ENCODE measurements at regions not wholly inside any gene's neighbourhood (a gene's known extent, or its start where the extent isn't known, plus 50 kb on each side); places are given as distances from the start of the nearest gene placed in this dataset.

GRCh38 chr19:31171936-31172335 is 177.3 kb downstream of the TSHZ3 start:
- Histone ChIP-seq H3K4me3 (no peak overlapping the region), H3K36me3 (ENCODE audit: low read depth) (no peaks in the 10 kb centered on the region), H3K9me3 (no peaks in the 10 kb centered on the region), H3K4me1 (ENCODE audit: low read depth) (no peaks in the 10 kb centered on the region)
- no peak for TF ChIP-seq CTCF (IDR thresholded peaks at IDR 0.05)
- ATAC-seq, result no peak
- no peak for DNase-seq
- intact Hi-C loops (cut with DNase I, micrococcal nuclease), result no loop called here

GRCh38 chr19:31170046-31170445 is 179.2 kb downstream of the TSHZ3 start:
- H3K4me3 ChIP-seq, result no peak overlapping the region
- H3K9me3 ChIP-seq, result no peaks in the 10 kb centered on the region
- no peak for DNase-seq
- no peak for TF ChIP-seq CTCF (IDR thresholded peaks at IDR 0.05)
- no peaks in the 10 kb centered on the region for H3K36me3 ChIP-seq (ENCODE audit: low read depth)
- ATAC-seq, result no peak
- no peaks in the 10 kb centered on the region for H3K4me1 ChIP-seq (ENCODE audit: low read depth)
- intact Hi-C loops (cut with DNase I, micrococcal nuclease), result no loop called here

- Histone ChIP-seq H3K4me1 (ENCODE audit: low read depth) (no peaks in the 10 kb centered on the region), H3K9me3 (no peaks in the 10 kb centered on the region), H3K4me3 (no peak overlapping the region), H3K36me3 (ENCODE audit: low read depth) (no peaks in the 10 kb centered on the region)
- DNase-seq (no peak), ATAC-seq (no peak)
- intact Hi-C loops (cut with DNase I, micrococcal nuclease), result no loop called here
- TF ChIP-seq CTCF (IDR thresholded peaks at IDR 0.05), result no peak
Measured at GRCh38 chr19:31168106-31168625, 181.1 kb downstream of the TSHZ3 start.

GRCh38 chr19:31167690-31168089 is 181.5 kb downstream of the TSHZ3 start:
- Histone ChIP-seq H3K36me3 (ENCODE audit: low read depth) (no peaks in the 10 kb centered on the region), H3K4me3 (no peak overlapping the region), H3K9me3 (no peaks in the 10 kb centered on the region), H3K4me1 (ENCODE audit: low read depth) (no peaks in the 10 kb centered on the region)
- intact Hi-C loops (cut with DNase I, micrococcal nuclease), result no loop called here
- DNase-seq, result peak in 1 of 3 donors; percentile 34
- no peak for TF ChIP-seq CTCF (IDR thresholded peaks at IDR 0.05)
- ATAC-seq, result peak; percentile 56

- no peak for TF ChIP-seq CTCF (IDR thresholded peaks at IDR 0.05)
- intact Hi-C loops (cut with DNase I, micrococcal nuclease), result no loop called here
- Histone ChIP-seq H3K9me3 (no peaks in the 10 kb centered on the region), H3K4me3 (no peak overlapping the region), H3K36me3 (ENCODE audit: low read depth) (no peaks in the 10 kb centered on the region), H3K4me1 (ENCODE audit: low read depth) (no peaks in the 10 kb centered on the region)
- DNase-seq, result no peak
- ATAC-seq, result no peak
Measured at GRCh38 chr19:31166206-31166605, 183.0 kb downstream of the TSHZ3 start.

GRCh38 chr19:31164791-31165251 is 184.4 kb downstream of the TSHZ3 start:
- Histone ChIP-seq H3K36me3 (ENCODE audit: low read depth) (no peaks in the 10 kb centered on the region), H3K4me3 (no peak overlapping the region), H3K4me1 (ENCODE audit: low read depth) (no peaks in the 10 kb centered on the region), H3K9me3 (no peaks in the 10 kb centered on the region)
- DNase-seq (no peak), ATAC-seq (no peak)
- intact Hi-C loops (cut with DNase I, micrococcal nuclease), result no loop called here
- no peak for TF ChIP-seq CTCF (IDR thresholded peaks at IDR 0.05)
